NCI-H1105 treated with DMSO at 0.1 percent for 48 hours (cell line): ENCODE measurements at regions not wholly inside any gene's neighbourhood (a gene's known extent, or its start where the extent isn't known, plus 50 kb on each side); places are given as distances from the start of the nearest gene placed in this dataset.
"Not testable (repeated sequence)": the region's sequence is repeated elsewhere in the genome, so short reads cannot be mapped to it uniquely, and the experiment has no call there.

Experiments used
- DNase-seq: peaks from one replicate; lab custom pipeline; 2025; lab: John Stamatoyannopoulos, UW

- DNase-seq, result no peak
Measured at GRCh38 chr20:48012401-48012974, 227.2 kb upstream of the SULF2 start.

- DNase-seq, result no peak
Measured at GRCh38 chr20:48011025-48011424, 225.7 kb upstream of the SULF2 start.

- no peak for DNase-seq
Measured at GRCh38 chr20:48010623-48011022, 225.3 kb upstream of the SULF2 start.

GRCh38 chr20:48008850-48009515, 223.7 kb upstream of the SULF2 start:
- no peak for DNase-seq

GRCh38 chr20:48007351-48007750, 222.1 kb upstream of the SULF2 start:
- DNase-seq, result no peak

GRCh38 chr20:48006036-48006833, 221.0 kb upstream of the SULF2 start:
- no peak for DNase-seq

- DNase-seq, result no peak
Measured at GRCh38 chr20:48003021-48003420, 217.7 kb upstream of the SULF2 start.

- DNase-seq, result no peak
Measured at GRCh38 chr20:48002517-48002970, 217.3 kb upstream of the SULF2 start.

- no peak for DNase-seq
Measured at GRCh38 chr20:47999166-47999565, 213.9 kb upstream of the SULF2 start.

- no peak for DNase-seq
Measured at GRCh38 chr20:47998736-47999135, 213.5 kb upstream of the SULF2 start.

GRCh38 chr20:47995661-47996060, 210.4 kb upstream of the SULF2 start:
- no peak for DNase-seq

GRCh38 chr20:47993817-47994216, 208.5 kb upstream of the SULF2 start:
- DNase-seq, result no peak

- peak; percentile 68 for DNase-seq
Measured at GRCh38 chr20:47993035-47993755, 207.9 kb upstream of the SULF2 start.

- DNase-seq, result no peak
Measured at GRCh38 chr20:47991875-47992488, 206.7 kb upstream of the SULF2 start.

- no peak for DNase-seq
Measured at GRCh38 chr20:47990507-47991150, 205.3 kb upstream of the SULF2 start.

- peak; percentile 62 for DNase-seq
Measured at GRCh38 chr20:47989957-47990356, 204.7 kb upstream of the SULF2 start.

GRCh38 chr20:47988676-47989075, 203.4 kb upstream of the SULF2 start:
- no peak for DNase-seq

- no peak for DNase-seq
Measured at GRCh38 chr20:47985092-47985850, 200.0 kb upstream of the SULF2 start.

GRCh38 chr20:47984437-47984836, 199.2 kb upstream of the SULF2 start:
- no peak for DNase-seq

- DNase-seq, result not testable (repeated sequence)
Measured at GRCh38 chr20:47983642-47984041, 198.4 kb upstream of the SULF2 start.
